ENCODE measurements at regions not wholly inside any gene's neighbourhood (a gene's known extent, or its start where the extent isn't known, plus 50 kb on each side); places are given as distances from the start of the nearest gene placed in this dataset.

GRCh38 chr5:165779505-165779904 lies 2274.1 kb downstream of the MAT2B start:
- no peak for DNase-seq (ENCODE audit: low read depth in 4 of 4, low spot score in 3 of 4)

- DNase-seq (ENCODE audit: low read depth in 4 of 4, low spot score in 3 of 4) = no peak
Observed at GRCh38 chr5:165780901-165781300, 2275.5 kb downstream of the MAT2B start.

- DNase-seq (ENCODE audit: low read depth in 4 of 4, low spot score in 3 of 4) = no peak
Observed at GRCh38 chr5:165781738-165782137, 2276.3 kb downstream of the MAT2B start.

- no peak for DNase-seq (ENCODE audit: low read depth in 4 of 4, low spot score in 3 of 4)
Observed at GRCh38 chr5:165783024-165783423, 2277.6 kb downstream of the MAT2B start.

- DNase-seq (ENCODE audit: low read depth in 4 of 4, low spot score in 3 of 4) = no peak
Observed at GRCh38 chr5:165786073-165786472, 2280.7 kb downstream of the MAT2B start.

GRCh38 chr5:165795073-165795472 lies 2289.7 kb downstream of the MAT2B start:
- no peak for DNase-seq (ENCODE audit: low read depth in 4 of 4, low spot score in 3 of 4)

- no peak for DNase-seq (ENCODE audit: low read depth in 4 of 4, low spot score in 3 of 4)
Observed at GRCh38 chr5:165805756-165806155, 2300.3 kb downstream of the MAT2B start.

DNA sequence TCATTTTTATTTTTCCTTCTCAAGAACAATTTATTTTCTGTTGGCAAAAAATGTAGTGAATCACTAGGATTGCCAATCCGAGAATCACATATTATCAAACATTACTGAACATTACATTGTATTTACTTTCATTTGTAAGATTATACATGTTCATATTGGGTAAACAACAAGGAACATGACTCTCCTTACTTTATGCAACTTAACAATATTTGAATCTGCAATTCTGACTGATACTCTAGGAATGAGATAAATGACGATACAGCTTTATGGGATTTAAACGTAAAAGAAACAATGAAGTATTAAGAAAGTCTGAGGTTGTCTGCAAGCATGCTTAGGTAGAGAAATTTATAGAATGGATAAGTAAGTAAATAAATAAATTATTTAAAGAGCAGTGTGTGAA lies 2302.9 kb downstream of the MAT2B start:
- no peak for DNase-seq (ENCODE audit: low read depth in 4 of 4, low spot score in 3 of 4)

DNA sequence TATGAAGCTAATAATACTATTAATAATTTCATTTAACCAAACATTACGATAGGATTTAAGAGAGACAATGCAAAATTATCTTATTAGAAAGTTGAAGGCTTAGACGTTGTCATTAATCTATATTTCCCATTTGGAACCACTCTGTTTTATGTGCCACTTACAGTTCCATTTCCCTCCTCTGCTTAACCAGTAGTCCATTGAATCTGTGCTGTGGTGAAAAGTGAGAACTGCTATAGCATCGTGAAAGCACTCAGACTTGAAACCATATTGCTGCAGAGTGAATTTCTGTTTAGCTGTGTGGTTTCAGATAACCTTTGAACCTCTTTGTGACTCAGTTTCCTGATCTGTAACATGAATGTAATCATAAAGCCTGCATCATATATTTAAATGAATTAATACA lies 2304.5 kb downstream of the MAT2B start:
- no peak for DNase-seq (ENCODE audit: low read depth in 4 of 4, low spot score in 3 of 4)

- DNase-seq (ENCODE audit: low read depth in 4 of 4, low spot score in 3 of 4) = no peak
Observed at GRCh38 chr5:165829504-165829903, 2324.1 kb downstream of the MAT2B start.

- DNase-seq (ENCODE audit: low read depth in 4 of 4, low spot score in 3 of 4) = no peak
Observed at GRCh38 chr5:165834891-165835290, 2329.5 kb downstream of the MAT2B start.

- no peak for DNase-seq (ENCODE audit: low read depth in 4 of 4, low spot score in 3 of 4)
Observed at GRCh38 chr5:165836046-165836445, 2330.6 kb downstream of the MAT2B start.

DNA sequence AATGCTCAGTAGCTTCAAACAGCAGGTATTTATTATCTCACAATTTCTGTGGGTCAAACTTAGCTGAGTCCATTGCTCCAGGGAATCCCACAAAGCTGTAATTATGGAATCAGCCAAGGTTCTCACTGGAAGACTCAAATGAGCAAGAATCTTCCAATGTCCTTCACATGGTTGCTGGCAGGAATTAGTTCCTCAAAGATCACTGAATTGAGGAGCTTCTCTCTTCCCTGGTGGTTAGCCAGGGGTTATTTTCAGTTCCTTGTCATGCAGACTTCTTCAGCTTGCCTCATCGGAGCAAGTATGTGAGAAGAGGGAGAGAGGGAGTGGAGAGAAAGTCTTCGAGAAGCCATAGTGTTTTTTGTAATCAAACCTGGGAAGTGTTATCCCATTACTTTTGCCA lies 2331.9 kb downstream of the MAT2B start:
- no peak for DNase-seq (ENCODE audit: low read depth in 4 of 4, low spot score in 3 of 4)

GRCh38 chr5:165844571-165844970 lies 2339.2 kb downstream of the MAT2B start:
- DNase-seq (ENCODE audit: low read depth in 4 of 4, low spot score in 3 of 4) = no peak

- DNase-seq (ENCODE audit: low read depth in 4 of 4, low spot score in 3 of 4) = no peak
Observed at GRCh38 chr5:165858118-165858517, 2352.7 kb downstream of the MAT2B start.

DNA sequence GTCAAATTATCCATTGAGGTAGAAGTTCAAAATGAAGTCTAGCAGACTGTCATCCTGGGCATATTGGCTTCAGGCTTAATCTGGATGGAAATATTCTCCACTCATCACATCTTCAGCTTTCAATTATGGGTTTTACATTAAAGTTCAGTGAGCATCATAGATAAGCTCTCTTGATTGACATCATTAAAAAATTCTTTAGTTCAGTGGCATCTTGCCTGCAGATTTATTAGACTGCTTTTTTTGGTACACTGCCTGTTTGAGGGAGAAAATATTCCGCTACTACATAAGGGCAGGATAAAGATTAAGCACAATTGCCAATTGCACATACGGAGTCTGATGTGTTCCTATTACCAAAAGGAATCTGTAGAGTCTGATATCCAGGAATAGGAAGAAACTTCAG lies 2353.8 kb downstream of the MAT2B start:
- no peak for DNase-seq (ENCODE audit: low read depth in 4 of 4, low spot score in 3 of 4)

GRCh38 chr5:165863239-165863638 lies 2357.8 kb downstream of the MAT2B start:
- no peak for DNase-seq (ENCODE audit: low read depth in 4 of 4, low spot score in 3 of 4)

DNA sequence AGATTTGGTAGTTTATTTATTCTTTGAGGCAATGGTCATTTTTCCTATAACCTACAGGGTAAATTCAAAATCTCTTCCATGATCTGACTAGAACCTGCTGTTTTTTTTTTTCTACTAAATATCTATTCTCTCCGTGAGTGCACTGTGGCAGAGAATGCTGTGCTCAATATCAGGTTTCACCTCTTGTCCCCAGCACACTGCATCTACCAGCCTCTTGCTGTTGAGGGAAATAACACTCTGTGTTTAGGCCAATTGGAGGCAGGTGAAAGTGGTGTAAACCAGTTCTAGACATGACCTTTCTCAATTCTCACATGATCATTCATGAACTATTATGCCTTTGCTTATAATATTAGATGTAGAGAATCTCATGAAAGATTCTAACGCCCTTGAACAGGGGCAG lies 2365.9 kb downstream of the MAT2B start:
- DNase-seq (ENCODE audit: low read depth in 4 of 4, low spot score in 3 of 4) = no peak

- no peak for DNase-seq (ENCODE audit: low read depth in 4 of 4, low spot score in 3 of 4)
Observed at GRCh38 chr5:165874851-165875250, 2369.4 kb downstream of the MAT2B start.

DNA sequence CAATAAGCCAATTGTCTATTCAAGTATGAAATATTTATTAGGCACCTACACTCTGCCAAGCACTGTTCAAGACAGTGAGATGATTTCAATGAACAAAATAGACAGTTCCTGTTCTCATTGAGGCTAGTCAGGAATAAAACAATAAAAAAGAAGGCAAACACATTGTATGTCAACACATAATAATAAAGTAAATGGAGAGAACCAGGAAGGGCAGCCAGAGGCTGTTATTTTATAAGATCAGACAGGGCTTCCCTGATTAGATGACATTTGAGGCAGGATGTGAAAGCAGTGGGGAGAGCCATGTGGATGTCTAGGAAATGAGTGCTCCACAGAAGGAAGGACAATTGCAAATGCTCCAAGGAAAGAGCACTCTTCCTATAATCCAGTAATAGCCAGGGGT lies 2371.1 kb downstream of the MAT2B start:
- DNase-seq (ENCODE audit: low read depth in 4 of 4, low spot score in 3 of 4) = no peak

- no peak for DNase-seq (ENCODE audit: low read depth in 4 of 4, low spot score in 3 of 4)
Observed at GRCh38 chr5:165877475-165877874, 2372.1 kb downstream of the MAT2B start.

DNA sequence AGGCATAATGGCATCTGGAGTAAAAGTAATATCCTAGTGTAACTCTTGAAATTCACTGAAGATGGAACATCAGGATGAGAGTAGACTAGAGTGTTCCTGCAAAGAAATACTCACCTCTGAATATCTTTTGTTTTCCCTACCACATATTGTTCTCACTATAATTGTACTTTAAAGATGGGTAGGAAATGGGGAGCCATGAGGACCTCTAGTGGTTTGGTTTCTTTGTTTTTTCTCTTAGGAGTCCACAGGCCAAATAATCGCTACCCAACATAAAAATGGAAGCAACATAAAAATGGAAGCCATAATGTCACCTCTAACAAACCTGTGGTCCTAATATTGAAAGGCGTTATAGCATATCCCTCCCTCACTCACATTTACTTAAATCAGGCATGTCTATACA lies 2375.8 kb downstream of the MAT2B start:
- no peak for DNase-seq (ENCODE audit: low read depth in 4 of 4, low spot score in 3 of 4)

- DNase-seq (ENCODE audit: low read depth in 4 of 4, low spot score in 3 of 4) = no peak
Observed at GRCh38 chr5:165882099-165882498, 2376.7 kb downstream of the MAT2B start.
